ENCODE measurements at regions not wholly inside any gene's neighbourhood (a gene's known extent, or its start where the extent isn't known, plus 50 kb on each side); places are given as distances from the start of the nearest gene placed in this dataset.

DNA sequence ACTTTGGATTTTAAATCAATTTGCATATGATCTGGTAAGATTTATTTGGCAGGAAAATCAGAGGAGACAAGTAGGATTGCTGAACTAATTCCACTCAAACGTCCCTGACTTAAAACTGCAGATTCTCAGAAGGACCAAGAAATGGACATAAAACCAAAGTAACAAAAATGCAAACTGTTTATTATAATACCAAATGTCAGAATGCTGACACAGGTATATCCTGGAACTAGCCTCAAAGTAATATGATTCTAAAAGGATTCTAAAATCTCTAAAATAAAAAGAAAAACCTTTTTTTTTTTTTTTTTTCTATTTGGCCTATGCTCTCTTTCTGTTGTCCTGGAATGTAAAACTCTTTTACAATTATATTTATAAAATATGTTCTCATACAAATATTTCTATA lies 74.4 kb upstream of the BTBD3 start:
- TF ChIP-seq EZH2 (IDR thresholded peaks at IDR 0.05; ENCODE audit: borderline replicate concordance, low read length), result no peak
- TF ChIP-seq, protein P1, sequence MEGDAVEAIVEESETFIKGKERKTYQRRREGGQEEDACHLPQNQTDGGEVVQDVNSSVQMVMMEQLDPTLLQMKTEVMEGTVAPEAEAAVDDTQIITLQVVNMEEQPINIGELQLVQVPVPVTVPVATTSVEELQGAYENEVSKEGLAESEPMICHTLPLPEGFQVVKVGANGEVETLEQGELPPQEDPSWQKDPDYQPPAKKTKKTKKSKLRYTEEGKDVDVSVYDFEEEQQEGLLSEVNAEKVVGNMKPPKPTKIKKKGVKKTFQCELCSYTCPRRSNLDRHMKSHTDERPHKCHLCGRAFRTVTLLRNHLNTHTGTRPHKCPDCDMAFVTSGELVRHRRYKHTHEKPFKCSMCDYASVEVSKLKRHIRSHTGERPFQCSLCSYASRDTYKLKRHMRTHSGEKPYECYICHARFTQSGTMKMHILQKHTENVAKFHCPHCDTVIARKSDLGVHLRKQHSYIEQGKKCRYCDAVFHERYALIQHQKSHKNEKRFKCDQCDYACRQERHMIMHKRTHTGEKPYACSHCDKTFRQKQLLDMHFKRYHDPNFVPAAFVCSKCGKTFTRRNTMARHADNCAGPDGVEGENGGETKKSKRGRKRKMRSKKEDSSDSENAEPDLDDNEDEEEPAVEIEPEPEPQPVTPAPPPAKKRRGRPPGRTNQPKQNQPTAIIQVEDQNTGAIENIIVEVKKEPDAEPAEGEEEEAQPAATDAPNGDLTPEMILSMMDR (conservative IDR thresholded peaks at IDR 0.05 in 1 of 2, IDR thresholded peaks at IDR 0.05 in 1 of 2; ENCODE audit: extremely low read depth in 1 of 2, insufficient read depth in 1 of 2, low read depth in 1 of 2, low read length in 2 of 2), result no peak

All from mammary epithelial cell (primary cell).